Body of pancreas (tissue), 4 donors: ENCODE measurements at regions not wholly inside any gene's neighbourhood (a gene's known extent, or its start where the extent isn't known, plus 50 kb on each side); places are given as distances from the start of the nearest gene placed in this dataset.

Experiments used
- POLR2A ChIP-seq, 3 donors: fragments of 450-650 bp; IDR thresholded peaks; one replicate each; pipeline ENCODE4 v1.6.1; 2016; ENCODE audit warnings: antibody characterized with exemption in 3 of 3, mild to moderate bottlenecking in 2 of 3
- TF ChIP-seq, protein P1 (sequence below), 7 experiments: fragments of 450-650 bp in 4 of 7; fragments of 200-600 bp in 3 of 7; sonication (generic) in 3 of 7; IDR thresholded peaks; one replicate each; pipeline ENCODE4 v1.5.1; 2016 to 2019; ENCODE audit warnings: antibody characterized with exemption in 7 of 7

DNA sequence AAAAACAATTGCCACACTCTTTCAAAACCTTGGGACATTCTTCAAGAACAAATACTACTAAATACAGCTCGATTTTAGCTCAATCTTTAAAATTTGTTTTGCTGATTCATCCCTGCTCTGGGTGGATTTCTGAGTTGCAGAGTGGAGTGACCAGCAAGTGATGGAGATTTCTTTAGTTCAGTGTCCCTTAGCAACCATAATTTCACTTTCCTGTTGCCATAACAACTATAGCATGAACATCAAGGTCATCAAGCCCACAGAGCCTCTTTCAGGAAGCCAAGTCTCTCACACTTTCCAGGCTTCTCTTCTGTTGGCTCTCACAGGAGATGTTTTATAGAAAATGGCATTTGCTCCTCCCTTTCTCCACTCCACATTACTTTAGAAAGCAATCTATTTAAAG, 597.2 kb upstream of the ADAMTS9 start:
- TF ChIP-seq POLR2A (IDR thresholded peaks at IDR 0.05), result no peak
- TF ChIP-seq, protein P1, sequence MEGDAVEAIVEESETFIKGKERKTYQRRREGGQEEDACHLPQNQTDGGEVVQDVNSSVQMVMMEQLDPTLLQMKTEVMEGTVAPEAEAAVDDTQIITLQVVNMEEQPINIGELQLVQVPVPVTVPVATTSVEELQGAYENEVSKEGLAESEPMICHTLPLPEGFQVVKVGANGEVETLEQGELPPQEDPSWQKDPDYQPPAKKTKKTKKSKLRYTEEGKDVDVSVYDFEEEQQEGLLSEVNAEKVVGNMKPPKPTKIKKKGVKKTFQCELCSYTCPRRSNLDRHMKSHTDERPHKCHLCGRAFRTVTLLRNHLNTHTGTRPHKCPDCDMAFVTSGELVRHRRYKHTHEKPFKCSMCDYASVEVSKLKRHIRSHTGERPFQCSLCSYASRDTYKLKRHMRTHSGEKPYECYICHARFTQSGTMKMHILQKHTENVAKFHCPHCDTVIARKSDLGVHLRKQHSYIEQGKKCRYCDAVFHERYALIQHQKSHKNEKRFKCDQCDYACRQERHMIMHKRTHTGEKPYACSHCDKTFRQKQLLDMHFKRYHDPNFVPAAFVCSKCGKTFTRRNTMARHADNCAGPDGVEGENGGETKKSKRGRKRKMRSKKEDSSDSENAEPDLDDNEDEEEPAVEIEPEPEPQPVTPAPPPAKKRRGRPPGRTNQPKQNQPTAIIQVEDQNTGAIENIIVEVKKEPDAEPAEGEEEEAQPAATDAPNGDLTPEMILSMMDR (IDR thresholded peaks at IDR 0.05), result no peak
